Liver (tissue), 3 donors: ENCODE measurements at regions not wholly inside any gene's neighbourhood (a gene's known extent, or its start where the extent isn't known, plus 50 kb on each side); places are given as distances from the start of the nearest gene placed in this dataset.

ENCODE experiments used
- CTCF ChIP-seq: fragments of 150-350 bp; IDR thresholded peaks from 2 replicates; pipeline ENCODE4 v1.5.1; 2017; ENCODE audit warnings: improper control_type of control experiment, low read depth, low read length; ENCODE audit not compliant: missing input control
- RAD21 ChIP-seq, 2 donors: IDR thresholded peaks; 2 replicates each; pipeline ENCODE4 v1.6.1; 2016; ENCODE audit warnings: antibody characterized with exemption in 2 of 2, mild to moderate bottlenecking in 2 of 2
- YY1 ChIP-seq: IDR thresholded peaks from 2 replicates; pipeline ENCODE4 v1.6.1; 2016; ENCODE audit warnings: antibody characterized with exemption, mild to moderate bottlenecking
- TF ChIP-seq, protein P1 (sequence below): IDR thresholded peaks from 2 replicates; pipeline ENCODE4 v1.6.1; 2016; ENCODE audit warnings: antibody characterized with exemption, mild to moderate bottlenecking
- donor health status: healthy.
- donor health status: healthy.

- TF ChIP-seq RAD21 (IDR thresholded peaks at IDR 0.05): no peak
- TF ChIP-seq, protein P1, sequence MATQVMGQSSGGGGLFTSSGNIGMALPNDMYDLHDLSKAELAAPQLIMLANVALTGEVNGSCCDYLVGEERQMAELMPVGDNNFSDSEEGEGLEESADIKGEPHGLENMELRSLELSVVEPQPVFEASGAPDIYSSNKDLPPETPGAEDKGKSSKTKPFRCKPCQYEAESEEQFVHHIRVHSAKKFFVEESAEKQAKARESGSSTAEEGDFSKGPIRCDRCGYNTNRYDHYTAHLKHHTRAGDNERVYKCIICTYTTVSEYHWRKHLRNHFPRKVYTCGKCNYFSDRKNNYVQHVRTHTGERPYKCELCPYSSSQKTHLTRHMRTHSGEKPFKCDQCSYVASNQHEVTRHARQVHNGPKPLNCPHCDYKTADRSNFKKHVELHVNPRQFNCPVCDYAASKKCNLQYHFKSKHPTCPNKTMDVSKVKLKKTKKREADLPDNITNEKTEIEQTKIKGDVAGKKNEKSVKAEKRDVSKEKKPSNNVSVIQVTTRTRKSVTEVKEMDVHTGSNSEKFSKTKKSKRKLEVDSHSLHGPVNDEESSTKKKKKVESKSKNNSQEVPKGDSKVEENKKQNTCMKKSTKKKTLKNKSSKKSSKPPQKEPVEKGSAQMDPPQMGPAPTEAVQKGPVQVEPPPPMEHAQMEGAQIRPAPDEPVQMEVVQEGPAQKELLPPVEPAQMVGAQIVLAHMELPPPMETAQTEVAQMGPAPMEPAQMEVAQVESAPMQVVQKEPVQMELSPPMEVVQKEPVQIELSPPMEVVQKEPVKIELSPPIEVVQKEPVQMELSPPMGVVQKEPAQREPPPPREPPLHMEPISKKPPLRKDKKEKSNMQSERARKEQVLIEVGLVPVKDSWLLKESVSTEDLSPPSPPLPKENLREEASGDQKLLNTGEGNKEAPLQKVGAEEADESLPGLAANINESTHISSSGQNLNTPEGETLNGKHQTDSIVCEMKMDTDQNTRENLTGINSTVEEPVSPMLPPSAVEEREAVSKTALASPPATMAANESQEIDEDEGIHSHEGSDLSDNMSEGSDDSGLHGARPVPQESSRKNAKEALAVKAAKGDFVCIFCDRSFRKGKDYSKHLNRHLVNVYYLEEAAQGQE: no peak
- no peak for TF ChIP-seq CTCF
- TF ChIP-seq YY1: no peak
Observed at GRCh38 chr6:14292119-14292518, 174.5 kb downstream of the CD83 start.
